ENCODE measurements at regions not wholly inside any gene's neighbourhood (a gene's known extent, or its start where the extent isn't known, plus 50 kb on each side); places are given as distances from the start of the nearest gene placed in this dataset.

DNA sequence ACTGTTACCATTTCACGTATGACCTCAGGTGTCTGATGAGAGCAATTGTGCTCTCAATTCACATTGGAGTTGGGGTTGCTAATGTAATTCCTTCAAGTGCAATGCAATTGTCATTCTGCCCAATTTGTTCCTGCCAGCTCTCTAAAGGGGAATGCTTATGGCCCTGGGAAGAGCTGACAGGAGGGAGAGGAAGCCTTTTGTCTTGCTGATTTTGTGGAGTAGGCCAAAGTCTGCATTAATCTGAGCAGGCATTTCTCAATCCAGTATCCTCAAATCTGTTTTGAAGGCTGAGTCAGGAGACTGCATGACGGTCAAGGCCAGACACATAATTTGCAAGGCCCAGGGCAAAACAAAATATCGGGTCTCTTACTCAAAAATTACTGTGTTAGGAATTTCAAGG is 326.4 kb upstream of the SPHKAP start:
- intact Hi-C loops (cut with DNase I; ENCODE audit: low total_unique reads) = no loop called here
- no peak for TF ChIP-seq POLR2AphosphoS5 (IDR thresholded peaks at IDR 0.05)
- TF ChIP-seq, protein P1, sequence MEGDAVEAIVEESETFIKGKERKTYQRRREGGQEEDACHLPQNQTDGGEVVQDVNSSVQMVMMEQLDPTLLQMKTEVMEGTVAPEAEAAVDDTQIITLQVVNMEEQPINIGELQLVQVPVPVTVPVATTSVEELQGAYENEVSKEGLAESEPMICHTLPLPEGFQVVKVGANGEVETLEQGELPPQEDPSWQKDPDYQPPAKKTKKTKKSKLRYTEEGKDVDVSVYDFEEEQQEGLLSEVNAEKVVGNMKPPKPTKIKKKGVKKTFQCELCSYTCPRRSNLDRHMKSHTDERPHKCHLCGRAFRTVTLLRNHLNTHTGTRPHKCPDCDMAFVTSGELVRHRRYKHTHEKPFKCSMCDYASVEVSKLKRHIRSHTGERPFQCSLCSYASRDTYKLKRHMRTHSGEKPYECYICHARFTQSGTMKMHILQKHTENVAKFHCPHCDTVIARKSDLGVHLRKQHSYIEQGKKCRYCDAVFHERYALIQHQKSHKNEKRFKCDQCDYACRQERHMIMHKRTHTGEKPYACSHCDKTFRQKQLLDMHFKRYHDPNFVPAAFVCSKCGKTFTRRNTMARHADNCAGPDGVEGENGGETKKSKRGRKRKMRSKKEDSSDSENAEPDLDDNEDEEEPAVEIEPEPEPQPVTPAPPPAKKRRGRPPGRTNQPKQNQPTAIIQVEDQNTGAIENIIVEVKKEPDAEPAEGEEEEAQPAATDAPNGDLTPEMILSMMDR (IDR thresholded peaks at IDR 0.05) = no peak
- TF ChIP-seq EP300 (IDR thresholded peaks at IDR 0.05) = no peak
- no peak for TF ChIP-seq POLR2A (IDR thresholded peaks at IDR 0.05)
- Histone ChIP-seq H3K27me3 (no peaks in the 10 kb centered on the region), H3K9me3 (no peaks in the 10 kb centered on the region), H3K4me1 (no peaks in the 10 kb centered on the region), H3K27ac (no peak overlapping the region), H3K36me3 (no peaks in the 10 kb centered on the region), H3K4me3 (no peak overlapping the region)
- DNase-seq = no peak
- 42 to 71% (median 52%) methylated on average over 3 of the region's 3 CpGs for WGBS, 5 donors

DNA sequence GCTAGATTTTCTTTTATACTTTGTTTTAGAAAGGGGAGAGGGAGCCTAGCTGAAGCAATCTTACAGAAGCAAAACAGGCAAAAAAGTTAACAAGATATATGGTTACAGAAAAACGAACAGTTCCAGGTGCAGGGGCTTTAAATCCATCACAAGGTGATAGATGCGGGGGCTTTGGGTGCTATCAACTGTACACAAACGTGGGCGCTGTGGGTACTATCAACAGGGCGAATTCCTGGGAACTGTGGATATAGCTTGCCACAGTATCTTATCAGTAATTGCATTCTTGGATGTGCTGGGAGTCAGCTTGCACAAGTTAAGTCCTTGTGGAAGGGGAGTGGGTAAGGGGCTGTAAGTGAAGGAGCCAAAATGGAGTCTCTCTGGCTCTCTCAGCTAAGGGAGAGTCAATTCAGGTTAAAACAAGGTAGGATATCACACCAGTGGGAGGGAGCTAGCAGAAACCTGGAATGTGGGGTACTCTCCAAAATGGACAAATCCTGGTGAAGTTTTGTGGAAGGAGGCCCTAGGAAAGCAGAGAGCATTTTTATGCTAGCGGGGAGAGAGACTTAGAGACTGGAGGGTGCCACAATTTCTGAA is 325.8 kb upstream of the SPHKAP start:
- no peak for TF ChIP-seq POLR2AphosphoS5 (IDR thresholded peaks at IDR 0.05)
- TF ChIP-seq, protein P1 (IDR thresholded peaks at IDR 0.05) = no peak
- no peak for TF ChIP-seq POLR2A (IDR thresholded peaks at IDR 0.05)
- TF ChIP-seq EP300 (IDR thresholded peaks at IDR 0.05) = no peak
- intact Hi-C loops (cut with DNase I; ENCODE audit: low total_unique reads) = no loop called here
- DNase-seq = no peak
- Histone ChIP-seq H3K9me3 (no peaks in the 10 kb centered on the region), H3K27ac (no peak overlapping the region), H3K36me3 (no peaks in the 10 kb centered on the region), H3K27me3 (no peaks in the 10 kb centered on the region), H3K4me1 (no peaks in the 10 kb centered on the region), H3K4me3 (no peak overlapping the region)
- 32 to 38% (median 34%) methylated on average over 6 of the region's 6 CpGs for WGBS, 5 donors

DNA sequence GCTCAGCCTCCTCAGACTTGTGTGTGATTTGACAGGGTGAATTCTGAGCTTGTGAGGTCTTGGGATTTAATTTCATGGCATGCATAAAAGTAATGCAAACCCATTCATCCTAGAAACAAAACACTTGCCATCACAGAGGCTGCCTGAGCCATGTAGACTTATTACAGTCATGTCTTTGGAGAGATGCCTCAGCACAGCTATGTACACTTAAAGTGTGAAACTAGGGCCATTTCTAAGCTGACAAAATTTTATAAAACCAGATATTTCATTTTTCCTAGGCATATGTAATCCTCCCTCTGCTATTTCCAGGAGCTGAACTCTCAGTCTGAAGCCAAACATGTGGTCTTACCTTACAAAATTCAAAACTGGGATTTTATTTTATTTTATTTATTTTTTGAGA is 322.2 kb upstream of the SPHKAP start:
- no peak overlapping the region for H3K27ac ChIP-seq
- H3K9me3 ChIP-seq = no peaks in the 10 kb centered on the region
- H3K27me3 ChIP-seq = no peaks in the 10 kb centered on the region
- H3K4me1 ChIP-seq = no peaks in the 10 kb centered on the region
- intact Hi-C loops (cut with DNase I; ENCODE audit: low total_unique reads) = no loop called here
- no peak for TF ChIP-seq POLR2A (IDR thresholded peaks at IDR 0.05)
- no peak for TF ChIP-seq EP300 (IDR thresholded peaks at IDR 0.05)
- TF ChIP-seq POLR2AphosphoS5 (IDR thresholded peaks at IDR 0.05) = no peak
- TF ChIP-seq, protein P1 (IDR thresholded peaks at IDR 0.05) = no peak
- no peak for DNase-seq
- no peaks in the 10 kb centered on the region for H3K36me3 ChIP-seq
- H3K4me3 ChIP-seq = no peak overlapping the region

DNA sequence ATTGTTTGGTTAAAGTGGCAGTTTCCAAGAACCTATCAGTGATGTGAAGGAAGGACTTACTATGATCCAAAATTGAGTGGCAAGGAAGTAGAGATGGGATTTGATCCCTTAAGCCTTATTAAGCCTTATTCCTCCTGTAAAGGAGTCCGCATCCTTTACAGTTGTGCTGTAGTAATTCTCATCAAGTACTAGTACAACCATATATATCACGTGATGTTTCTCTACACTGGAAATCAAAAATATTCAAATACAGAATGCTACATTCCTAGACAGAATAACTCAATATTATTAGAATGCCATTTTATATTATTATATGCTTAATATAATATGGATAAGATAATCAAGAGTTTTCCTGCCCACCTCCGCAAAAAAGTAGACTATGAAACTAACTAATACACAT is 312.4 kb upstream of the SPHKAP start:
- no peak for DNase-seq
- intact Hi-C loops (cut with DNase I; ENCODE audit: low total_unique reads) = no loop called here
- TF ChIP-seq EP300 (IDR thresholded peaks at IDR 0.05) = no peak
- TF ChIP-seq POLR2A (IDR thresholded peaks at IDR 0.05) = no peak
- TF ChIP-seq, protein P1 (IDR thresholded peaks at IDR 0.05) = no peak
- no peak for TF ChIP-seq POLR2AphosphoS5 (IDR thresholded peaks at IDR 0.05)

More for the DNA sequence above, 312.4 kb upstream of the SPHKAP start:
- Histone ChIP-seq H3K36me3 (no peaks in the 10 kb centered on the region), H3K4me3 (no peak overlapping the region), H3K4me1 (no peaks in the 10 kb centered on the region), H3K27ac (no peak overlapping the region), H3K9me3 (no peaks in the 10 kb centered on the region), H3K27me3 (no peaks in the 10 kb centered on the region)
- WGBS, 5 donors = 90 to 95% (median 91%) methylated on average over 3 of the region's 3 CpGs

Measured in stomach (tissue), 8 donors.